Spinal cord (tissue), 9 donors: ENCODE measurements at regions not wholly inside any gene's neighbourhood (a gene's known extent, or its start where the extent isn't known, plus 50 kb on each side); places are given as distances from the start of the nearest gene placed in this dataset.

ENCODE experiments used
- DNase-seq, 6 donors: peaks; one replicate each; pipeline versions ENCODE4 v3.0.0 to v3.0.0-alpha.2; 2013 to 2015; ENCODE audit warnings: low spot score in 6 of 6, low read depth in 4 of 6
- H3K27ac ChIP-seq: one replicate; pipeline ENCODE4 v1.5.1; 2013; ENCODE audit warnings: low read depth, low read length, control low read depth
- H3K27me3 ChIP-seq: one replicate; pipeline ENCODE4 v1.6.1; 2013; ENCODE audit warnings: low read length; ENCODE audit not compliant: control insufficient read depth, insufficient read depth
- H3K36me3 ChIP-seq: one replicate; pipeline ENCODE4 v1.6.1; 2013; ENCODE audit warnings: low read length; ENCODE audit not compliant: control insufficient read depth, insufficient read depth
- H3K4me1 ChIP-seq: one replicate; pipeline ENCODE4 v1.6.1; 2013; ENCODE audit warnings: low read length; ENCODE audit not compliant: control insufficient read depth, insufficient read depth
- H3K4me3 ChIP-seq: one replicate; pipeline ENCODE4 v1.5.1; 2013; ENCODE audit warnings: low read depth, low read length, control low read depth
- H3K9me3 ChIP-seq: one replicate; pipeline ENCODE4 v1.6.1; 2013; ENCODE audit warnings: low read length; ENCODE audit not compliant: control insufficient read depth, insufficient read depth
- WGBS: methylation state at CpG from one replicate; pipeline ENCODE4 v1.1.5; 2013; ENCODE audit warnings: missing lambda C conversion rate; ENCODE audit not compliant: insufficient coverage; 5-methylcytosine and 5-hydroxymethylcytosine counted together
- donor health status: healthy.

DNA sequence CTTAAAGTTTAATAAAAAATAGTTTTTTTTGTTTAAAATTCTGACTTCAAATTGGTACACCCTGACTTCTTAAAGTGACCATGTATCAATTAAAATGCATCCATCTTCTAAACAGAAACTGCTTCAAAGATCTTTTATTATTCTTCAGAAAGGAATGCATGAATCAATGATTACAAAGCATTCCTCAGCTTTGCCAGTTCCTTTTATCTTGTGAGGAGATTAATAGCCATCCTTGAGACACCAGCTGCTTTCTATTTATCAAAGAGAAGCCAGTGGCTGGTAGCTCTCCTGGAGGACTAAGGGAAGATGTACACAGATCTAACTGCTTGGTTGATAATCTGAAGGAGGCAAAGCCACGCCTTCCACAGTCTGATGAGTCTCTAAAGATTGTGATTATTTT, 2222.5 kb downstream of the LRRC4C start:
- H3K27me3 ChIP-seq, result no peaks in the 10 kb centered on the region
- no peaks in the 10 kb centered on the region for H3K4me1 ChIP-seq
- WGBS, result no CpG with 5 or more reads among the region's 1 CpG
- H3K9me3 ChIP-seq, result no peaks in the 10 kb centered on the region
- DNase-seq, result no peak
- H3K36me3 ChIP-seq, result no peaks in the 10 kb centered on the region
- no peak overlapping the region for H3K27ac ChIP-seq
- no peak overlapping the region for H3K4me3 ChIP-seq

DNA sequence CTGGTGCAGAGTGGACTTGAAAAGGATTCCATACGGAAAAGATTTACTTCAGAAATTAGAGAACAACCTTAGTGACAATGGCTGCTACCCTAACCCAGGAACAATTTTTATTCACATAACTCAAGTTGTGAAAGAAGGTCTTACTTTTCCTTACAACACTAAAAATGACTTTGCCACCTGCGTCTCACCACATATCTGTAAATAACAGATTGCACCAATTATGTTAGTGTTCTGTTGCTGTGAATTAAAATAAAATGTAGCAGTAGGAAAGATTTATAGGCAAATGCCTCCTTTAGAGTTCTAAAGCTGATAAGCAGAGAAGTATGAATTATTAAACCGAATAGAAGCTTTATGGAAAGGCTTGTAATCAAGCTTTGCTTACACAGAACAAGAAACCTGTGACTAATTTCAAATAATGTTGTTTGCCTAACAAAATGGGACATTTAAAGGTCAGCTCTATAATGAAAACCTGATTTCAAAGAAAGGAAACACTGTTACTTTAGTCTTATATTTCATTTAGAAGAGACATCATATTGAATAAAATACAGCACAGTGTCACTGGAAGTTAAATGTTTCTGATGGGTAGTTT, 2237.8 kb downstream of the LRRC4C start:
- no peaks in the 10 kb centered on the region for H3K36me3 ChIP-seq
- H3K9me3 ChIP-seq, result peaks cover 1% of the 10 kb centered on the region
- no peak overlapping the region for H3K27ac ChIP-seq
- no peak overlapping the region for H3K4me3 ChIP-seq
- no peaks in the 10 kb centered on the region for H3K27me3 ChIP-seq
- no peak for DNase-seq
- H3K4me1 ChIP-seq, result no peaks in the 10 kb centered on the region
- 100% methylated on average over 1 of the region's 3 CpGs for WGBS

DNA sequence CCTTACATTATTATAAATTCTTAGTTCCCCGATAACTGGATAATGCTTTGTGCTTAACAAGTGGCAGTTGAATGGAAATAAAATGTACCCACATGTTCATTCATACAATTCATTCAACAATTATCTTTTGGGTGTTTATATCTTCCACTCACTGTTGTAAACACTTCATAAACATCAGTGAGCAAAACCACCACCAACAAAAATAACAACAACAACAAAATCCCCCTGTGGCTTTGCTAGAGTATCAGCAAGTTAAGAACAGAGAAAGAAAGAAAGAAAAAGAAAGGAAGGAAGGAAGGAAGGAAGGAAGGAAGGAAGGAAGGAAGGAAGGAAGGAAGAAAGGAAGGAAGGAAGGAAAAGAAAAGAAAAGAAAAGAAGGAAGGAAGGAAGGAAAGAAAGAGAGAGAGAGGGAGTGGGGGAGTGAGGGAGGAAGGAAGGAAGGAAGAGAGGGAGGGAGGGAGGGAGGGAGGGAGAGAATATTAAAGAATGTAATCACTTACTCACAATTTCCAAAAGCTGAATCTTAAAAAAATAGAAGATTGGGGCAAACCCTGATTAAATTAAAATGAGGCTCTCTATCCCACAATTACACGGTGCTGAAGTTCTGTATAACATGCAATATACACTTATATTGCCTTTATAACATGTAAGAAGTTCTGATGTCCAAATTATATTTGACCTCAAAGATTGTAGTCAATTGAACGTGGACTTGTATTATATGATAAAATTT, 2238.8 kb downstream of the LRRC4C start:
- H3K36me3 ChIP-seq, result no peaks in the 10 kb centered on the region
- no peak overlapping the region for H3K4me3 ChIP-seq
- H3K4me1 ChIP-seq, result no peaks in the 10 kb centered on the region
- no CpG with 5 or more reads among the region's 3 CpGs for WGBS
- no peaks in the 10 kb centered on the region for H3K27me3 ChIP-seq
- no peaks in the 10 kb centered on the region for H3K9me3 ChIP-seq
- no peak for DNase-seq
- H3K27ac ChIP-seq, result no peak overlapping the region

DNA sequence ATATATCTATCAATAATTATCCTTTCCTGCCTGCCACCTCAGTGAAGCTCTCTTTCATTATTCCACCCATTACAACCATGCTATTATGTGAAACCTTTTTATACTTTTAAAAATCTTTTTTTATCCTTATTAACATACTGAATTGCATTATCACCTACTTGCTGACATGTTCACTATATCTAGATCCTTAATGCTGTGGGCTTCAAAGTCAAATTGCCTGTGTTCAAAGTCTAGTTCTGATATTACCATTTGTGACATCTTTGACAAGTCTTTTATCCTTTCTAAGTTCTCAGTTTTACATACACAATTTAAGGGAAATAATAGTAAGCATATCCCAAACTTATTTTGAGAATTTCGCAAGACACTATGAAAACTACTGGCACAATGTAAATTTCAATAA, 2239.4 kb downstream of the LRRC4C start:
- H3K4me3 ChIP-seq, result no peak overlapping the region
- H3K4me1 ChIP-seq, result no peaks in the 10 kb centered on the region
- no peaks in the 10 kb centered on the region for H3K9me3 ChIP-seq
- DNase-seq, result no peak
- no peak overlapping the region for H3K27ac ChIP-seq
- no CpG with 5 or more reads among the region's 1 CpG for WGBS
- no peaks in the 10 kb centered on the region for H3K27me3 ChIP-seq
- no peaks in the 10 kb centered on the region for H3K36me3 ChIP-seq

DNA sequence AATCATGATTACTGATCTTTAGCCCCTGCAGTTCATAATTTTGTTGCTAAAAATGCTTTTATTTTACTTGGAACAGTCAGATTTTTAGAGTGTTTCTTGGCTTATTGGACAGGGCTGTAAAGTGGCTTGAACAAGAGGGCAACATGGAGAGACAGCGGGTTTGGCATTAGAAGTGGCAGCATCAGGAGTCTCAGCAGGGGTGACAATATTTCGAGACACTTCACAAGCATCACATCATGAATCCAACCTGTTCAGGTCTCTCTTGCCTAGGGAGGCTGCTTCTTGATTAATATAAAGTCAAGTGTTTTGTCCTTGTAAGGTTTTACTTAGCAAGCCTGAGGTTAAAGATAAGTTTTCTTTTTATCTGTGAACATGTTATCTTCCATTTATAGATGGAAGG, 2249.5 kb downstream of the LRRC4C start:
- H3K9me3 ChIP-seq, result no peaks in the 10 kb centered on the region
- whole genome bisulfite sequencing, result 100% methylated on average over 1 of the region's 2 CpGs
- DNase-seq, result peak in 2 of 6 donors; percentile 9 to 23

DNA sequence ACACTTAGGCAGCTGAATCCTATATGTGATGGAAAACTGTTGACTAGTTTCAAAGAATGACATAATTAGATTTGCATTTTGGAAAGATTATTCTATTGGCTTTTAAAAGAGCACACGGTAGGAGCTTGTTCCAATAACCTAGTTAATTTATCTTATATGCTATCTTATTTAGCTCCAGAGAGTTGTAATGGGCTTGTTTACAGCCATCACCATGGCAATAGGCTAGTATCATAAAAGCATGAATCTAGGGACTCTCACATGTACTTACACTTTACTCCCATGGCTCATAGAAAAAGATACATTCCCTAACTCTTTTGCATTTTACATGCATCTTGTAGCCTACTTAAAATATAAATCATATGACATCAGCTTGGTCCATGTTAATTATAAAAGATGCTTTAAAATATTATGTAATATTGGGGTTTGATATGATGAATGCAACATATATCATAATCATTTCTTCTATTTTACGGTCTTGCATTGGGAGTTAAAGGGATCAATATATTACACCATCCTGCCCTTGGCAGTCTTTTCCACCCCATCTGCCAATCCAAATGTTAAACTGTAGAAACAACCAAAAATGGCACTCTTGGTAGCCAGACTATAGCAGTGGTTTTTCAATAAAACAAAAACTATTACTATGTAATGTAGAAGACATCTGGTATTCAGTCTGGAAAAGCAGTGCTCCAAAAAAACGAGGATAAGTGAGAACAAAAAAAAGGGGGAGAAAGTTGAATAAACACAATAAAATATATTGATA, 2254.0 kb downstream of the LRRC4C start:
- DNase-seq, result peak in 3 of 6 donors; percentile 1 to 80 (median 7)
- H3K27ac ChIP-seq, result no peak overlapping the region
- no peaks in the 10 kb centered on the region for H3K9me3 ChIP-seq
- WGBS, result no CpG with 5 or more reads among the region's 3 CpGs
- H3K36me3 ChIP-seq, result no peaks in the 10 kb centered on the region
- H3K4me1 ChIP-seq, result no peaks in the 10 kb centered on the region
- H3K4me3 ChIP-seq, result no peak overlapping the region
- H3K27me3 ChIP-seq, result no peaks in the 10 kb centered on the region

More for the DNA sequence above, 2249.5 kb downstream of the LRRC4C start:
- H3K4me1 ChIP-seq, result no peaks in the 10 kb centered on the region
- H3K27me3 ChIP-seq, result no peaks in the 10 kb centered on the region
- H3K4me3 ChIP-seq, result no peak overlapping the region
- H3K36me3 ChIP-seq, result no peaks in the 10 kb centered on the region
- no peak overlapping the region for H3K27ac ChIP-seq

DNA sequence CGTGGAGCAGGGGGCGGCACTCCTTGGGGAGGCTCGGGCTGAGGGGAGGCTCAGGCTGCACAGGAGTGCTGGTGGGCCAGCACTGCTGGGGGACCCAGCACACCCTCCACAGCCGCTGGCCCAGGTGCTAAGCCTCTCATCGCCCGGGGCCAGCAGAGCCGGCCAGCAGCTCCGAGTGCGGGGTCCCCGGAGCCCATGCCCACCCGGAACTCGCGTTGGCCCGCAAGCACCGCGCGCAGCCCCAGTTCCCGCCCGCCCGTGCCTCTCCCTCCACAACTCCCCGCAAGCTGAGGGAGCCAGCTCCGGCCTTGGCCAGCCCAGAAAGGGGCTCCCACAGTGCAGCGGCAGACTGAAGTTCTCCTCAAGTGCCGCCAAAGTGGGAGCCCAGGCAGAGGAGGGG, 2266.8 kb downstream of the LRRC4C start:
- Histone ChIP-seq H3K4me3 (no peak overlapping the region), H3K36me3 (no peaks in the 10 kb centered on the region), H3K27me3 (no peaks in the 10 kb centered on the region), H3K9me3 (peaks cover 2% of the 10 kb centered on the region), H3K27ac (no peak overlapping the region), H3K4me1 (no peaks in the 10 kb centered on the region)
- WGBS, result 96% methylated on average over 22 of the region's 24 CpGs
- no peak for DNase-seq

DNA sequence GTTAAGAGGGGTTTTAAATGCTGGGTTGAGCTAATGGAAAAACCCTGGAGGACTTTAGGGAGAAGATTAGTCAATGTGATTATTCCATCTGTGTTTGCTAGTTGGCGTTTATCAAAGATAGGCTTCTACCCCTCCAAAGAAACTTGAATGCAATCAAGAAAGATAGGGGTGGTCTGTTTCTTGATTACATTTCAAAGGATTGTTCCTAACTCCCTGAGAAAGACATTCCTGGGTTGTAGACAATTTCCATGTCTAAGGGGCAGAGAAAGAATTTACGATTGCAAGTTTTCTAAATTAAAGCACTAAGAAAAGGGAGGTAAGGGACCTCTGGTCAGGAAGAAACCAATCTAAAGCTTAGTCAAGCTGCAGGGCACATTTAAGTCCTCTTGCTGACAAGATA, 2268.7 kb downstream of the LRRC4C start:
- no peaks in the 10 kb centered on the region for H3K36me3 ChIP-seq
- H3K27ac ChIP-seq, result no peak overlapping the region
- H3K4me3 ChIP-seq, result no peak overlapping the region
- no peaks in the 10 kb centered on the region for H3K4me1 ChIP-seq
- 29% methylated on average over 1 of the region's 2 CpGs for WGBS
- peaks cover 2% of the 10 kb centered on the region for H3K9me3 ChIP-seq
- peak in 1 of 6 donors; percentile 4 for DNase-seq
- H3K27me3 ChIP-seq, result no peaks in the 10 kb centered on the region

DNA sequence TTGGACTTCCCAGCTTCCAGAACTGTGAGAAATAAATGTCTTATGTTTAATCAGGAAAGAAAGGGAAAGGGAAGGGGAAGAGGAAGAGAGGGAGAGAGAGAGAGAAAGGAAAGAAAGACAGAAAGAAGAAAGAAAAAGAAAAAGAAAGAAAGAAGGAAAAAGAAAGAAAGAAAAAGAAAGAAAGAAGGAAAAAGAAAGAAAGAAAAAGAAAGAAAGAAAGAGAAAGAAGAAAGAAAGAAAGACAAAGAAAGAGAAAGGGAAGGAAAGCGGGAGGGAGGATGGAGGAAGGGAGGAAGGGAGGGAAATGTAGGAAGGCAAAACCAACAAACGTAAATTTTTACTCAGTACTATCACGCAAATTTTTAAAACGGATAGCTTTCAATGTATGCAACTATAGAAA, 2281.8 kb downstream of the LRRC4C start:
- no peaks in the 10 kb centered on the region for H3K36me3 ChIP-seq
- H3K27ac ChIP-seq, result no peak overlapping the region
- WGBS, result no CpG with 5 or more reads among the region's 4 CpGs
- H3K4me3 ChIP-seq, result no peak overlapping the region
- H3K27me3 ChIP-seq, result no peaks in the 10 kb centered on the region
- no peak for DNase-seq
- no peaks in the 10 kb centered on the region for H3K4me1 ChIP-seq
- no peaks in the 10 kb centered on the region for H3K9me3 ChIP-seq
